GM10248 (cell line): ENCODE measurements at regions not wholly inside any gene's neighbourhood (a gene's known extent, or its start where the extent isn't known, plus 50 kb on each side); places are given as distances from the start of the nearest gene placed in this dataset.

ENCODE experiments used
- CTCF ChIA-PET: fragments of 300-600 bp; sonication (Branson Sonifier 250); formaldehyde crosslinking; extraction: SDS; loops from one replicate; lab custom pipeline; 2021; ENCODE audit warnings: antibody characterized with exemption; lab: Yijun Ruan, JAX
- POLR2A ChIA-PET: fragments of 350-650 bp; sonication (Branson Sonifier 250); formaldehyde crosslinking; extraction: SDS; loops from one replicate; lab custom pipeline; 2020; ENCODE audit warnings: antibody characterized with exemption; lab: Yijun Ruan, JAX
- DNase-seq: peaks from one replicate; pipeline ENCODE4 v3.0.0; 2012; ENCODE audit errors: extremely low spot score
- TF ChIP-seq, protein P1 (sequence below): IDR thresholded peaks from 2 replicates; pipeline ENCODE4 v1.5.1; 2012; ENCODE audit warnings: mild to moderate bottlenecking, low read depth; ENCODE audit errors: extremely low read depth, missing control alignments, control extremely low read depth

DNA sequence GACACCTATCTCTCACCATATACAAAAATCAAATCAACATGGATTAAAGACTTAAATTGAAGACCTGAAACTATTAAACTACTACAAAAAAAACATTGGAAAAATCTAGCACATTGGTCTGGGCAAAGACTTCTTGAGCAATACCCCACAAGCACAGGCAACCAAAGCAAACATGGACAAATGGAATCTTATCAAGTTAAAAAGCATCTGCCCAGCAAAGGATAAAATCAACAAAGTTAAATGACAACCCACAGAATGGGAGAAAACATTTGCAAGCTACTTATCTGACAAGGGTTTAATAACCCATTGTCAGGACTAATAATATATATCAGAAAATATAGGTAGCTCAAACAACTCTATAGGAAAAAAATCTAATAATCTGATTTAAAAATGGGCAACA is 415.6 kb downstream of the KLHL13 start:
- ChIA-PET CTCF (no interaction called here), POLR2A (no interaction called here)
- TF ChIP-seq, protein P1, sequence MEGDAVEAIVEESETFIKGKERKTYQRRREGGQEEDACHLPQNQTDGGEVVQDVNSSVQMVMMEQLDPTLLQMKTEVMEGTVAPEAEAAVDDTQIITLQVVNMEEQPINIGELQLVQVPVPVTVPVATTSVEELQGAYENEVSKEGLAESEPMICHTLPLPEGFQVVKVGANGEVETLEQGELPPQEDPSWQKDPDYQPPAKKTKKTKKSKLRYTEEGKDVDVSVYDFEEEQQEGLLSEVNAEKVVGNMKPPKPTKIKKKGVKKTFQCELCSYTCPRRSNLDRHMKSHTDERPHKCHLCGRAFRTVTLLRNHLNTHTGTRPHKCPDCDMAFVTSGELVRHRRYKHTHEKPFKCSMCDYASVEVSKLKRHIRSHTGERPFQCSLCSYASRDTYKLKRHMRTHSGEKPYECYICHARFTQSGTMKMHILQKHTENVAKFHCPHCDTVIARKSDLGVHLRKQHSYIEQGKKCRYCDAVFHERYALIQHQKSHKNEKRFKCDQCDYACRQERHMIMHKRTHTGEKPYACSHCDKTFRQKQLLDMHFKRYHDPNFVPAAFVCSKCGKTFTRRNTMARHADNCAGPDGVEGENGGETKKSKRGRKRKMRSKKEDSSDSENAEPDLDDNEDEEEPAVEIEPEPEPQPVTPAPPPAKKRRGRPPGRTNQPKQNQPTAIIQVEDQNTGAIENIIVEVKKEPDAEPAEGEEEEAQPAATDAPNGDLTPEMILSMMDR, result no peak
- no peak for DNase-seq

DNA sequence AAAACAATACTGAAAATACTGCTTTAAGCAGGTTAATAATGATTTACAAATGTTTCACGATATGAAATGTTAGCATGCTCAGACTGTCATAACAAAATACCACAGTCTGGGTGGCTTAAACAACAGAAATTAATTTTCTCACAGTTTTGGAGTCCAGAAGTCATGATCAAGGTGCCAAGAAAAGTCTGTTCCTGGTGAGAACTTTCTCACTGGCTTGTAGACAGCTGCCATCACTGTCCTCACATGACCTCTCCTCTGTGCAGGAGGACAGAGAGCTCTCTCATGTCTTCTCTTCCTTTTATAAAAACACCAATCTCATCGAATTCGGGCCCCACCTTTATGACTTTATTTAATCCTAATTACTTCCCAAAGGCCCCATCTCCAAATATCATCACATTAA is 426.7 kb downstream of the KLHL13 start:
- CTCF ChIA-PET, result no interaction called here
- TF ChIP-seq, protein P1, result no peak
- DNase-seq, result no peak
- POLR2A ChIA-PET, result no interaction called here

DNA sequence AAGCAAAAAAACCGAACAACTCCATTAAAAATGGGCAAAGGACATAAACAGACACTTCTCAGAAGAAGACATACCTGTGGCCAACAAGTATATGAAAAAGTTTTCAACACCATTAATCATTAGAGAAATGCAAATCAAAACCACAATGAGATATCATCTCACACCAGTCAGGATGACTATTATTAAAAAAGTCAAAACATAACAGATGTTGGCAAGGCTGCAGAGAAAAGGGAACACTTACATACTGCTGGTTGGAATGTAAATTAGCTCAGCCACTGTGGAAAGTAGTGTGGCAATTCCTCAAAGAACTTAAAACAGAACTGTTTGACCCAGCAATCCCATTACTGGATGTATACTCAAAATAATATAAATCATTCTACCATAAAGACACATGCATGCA is 436.3 kb downstream of the KLHL13 start:
- ChIA-PET CTCF (no interaction called here), POLR2A (no interaction called here)
- no peak for DNase-seq
- TF ChIP-seq, protein P1, result no peak

DNA sequence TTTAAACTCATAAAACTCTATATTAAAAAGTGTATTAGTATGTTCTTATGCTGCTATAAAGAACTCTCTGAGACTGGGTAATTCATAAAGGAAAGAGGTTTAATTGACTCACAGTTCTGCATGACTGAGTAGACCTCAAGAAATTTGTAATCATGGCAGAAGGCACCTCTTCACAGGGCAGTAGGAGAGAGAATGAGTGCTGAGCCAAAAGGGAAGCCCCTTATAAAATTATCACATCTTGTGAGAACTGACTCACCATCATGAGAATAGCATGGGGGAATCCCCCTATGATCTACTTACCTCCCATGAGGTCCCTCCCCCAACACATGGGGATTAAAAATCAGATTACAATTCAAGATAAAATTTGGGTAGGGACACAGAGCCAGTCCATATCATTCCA is 463.2 kb downstream of the KLHL13 start:
- no peak for DNase-seq
- TF ChIP-seq, protein P1, result no peak
- ChIA-PET CTCF (no interaction called here), POLR2A (no interaction called here)

DNA sequence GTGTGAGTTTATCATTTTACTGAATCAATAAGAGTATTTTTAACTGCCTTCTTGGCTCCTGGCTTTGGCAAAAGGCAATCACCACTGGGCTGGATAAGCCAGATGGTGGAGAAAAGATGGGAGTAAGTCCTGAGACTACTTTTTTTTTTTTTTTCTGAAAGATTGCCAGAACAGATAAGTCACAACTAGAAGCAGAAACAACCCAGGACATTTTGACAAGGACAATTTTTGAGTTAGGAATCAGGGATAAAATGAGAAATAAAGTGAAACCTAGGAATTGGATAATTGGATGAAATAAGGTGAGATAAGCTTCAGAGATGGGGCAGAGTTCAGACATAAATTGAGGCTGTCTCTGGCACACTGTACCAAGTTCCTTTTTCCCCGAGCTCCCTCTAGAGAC is 471.0 kb downstream of the KLHL13 start:
- ChIA-PET POLR2A (no interaction called here), CTCF (no interaction called here)
- DNase-seq, result no peak
- TF ChIP-seq, protein P1, result no peak

DNA sequence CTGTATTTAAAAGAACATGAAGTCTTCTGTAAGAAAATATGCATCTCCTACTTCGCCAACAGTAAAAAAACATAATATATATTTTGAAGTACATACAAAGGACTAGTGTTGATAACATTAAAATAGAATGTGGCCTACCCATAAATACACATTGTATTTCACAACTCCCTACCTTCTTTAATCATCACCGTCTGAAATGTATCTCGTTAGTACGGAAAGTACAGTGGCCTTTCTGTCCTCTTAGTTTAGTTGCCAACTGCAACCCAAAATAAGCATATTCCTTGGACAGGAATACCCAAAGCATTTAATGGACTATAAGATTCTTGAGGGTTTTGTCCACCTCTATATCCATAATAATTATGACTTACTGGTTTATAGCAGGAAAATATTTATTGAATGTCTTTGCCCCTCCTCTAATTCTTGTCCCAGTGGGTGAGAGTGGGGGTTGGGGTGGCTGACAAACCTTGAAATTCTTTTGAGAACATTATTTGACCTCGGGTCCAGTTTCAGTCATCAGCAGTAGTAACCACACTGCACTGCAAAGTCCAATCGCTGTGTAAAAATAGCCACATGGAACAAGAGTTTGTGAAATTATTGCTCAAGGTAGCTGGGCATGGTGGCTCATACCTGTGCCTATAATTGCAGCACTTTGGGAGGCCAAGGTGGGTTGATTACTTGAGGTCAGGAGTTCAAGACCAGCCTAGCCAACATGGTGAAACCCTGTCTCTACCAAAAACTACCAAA is 474.5 kb downstream of the KLHL13 start:
- TF ChIP-seq, protein P1, result no peak
- ChIA-PET POLR2A (no interaction called here), CTCF (no interaction called here)
- no peak for DNase-seq

DNA sequence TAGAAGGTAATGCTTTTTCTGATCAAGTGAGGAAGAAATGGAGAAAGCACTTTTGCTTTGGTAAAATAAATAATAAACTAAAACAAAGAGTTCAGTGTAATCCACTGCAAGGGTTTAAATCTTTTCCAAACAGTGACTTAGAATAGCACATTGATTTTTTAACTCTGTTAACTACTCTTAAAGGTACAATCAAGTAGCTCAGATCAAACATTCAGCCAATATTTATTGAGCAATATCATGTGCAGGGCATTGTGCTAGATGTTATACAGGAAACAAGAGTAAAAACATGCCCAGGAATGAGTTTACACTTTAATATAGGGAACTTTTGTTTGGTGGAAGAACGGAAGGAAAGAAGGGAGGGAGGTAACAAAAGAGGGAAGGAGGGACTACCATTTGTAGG is 479.8 kb downstream of the KLHL13 start:
- CTCF ChIA-PET, result interaction anchor here (1.2 kb wide), 1 partner anchor 9 kb away, joined by 3 read pairs; no protein-coding TSS in a partner anchor

More for the DNA sequence above, 479.8 kb downstream of the KLHL13 start:
- TF ChIP-seq, protein P1, result no peak
- POLR2A ChIA-PET, result no interaction called here
- DNase-seq, result no peak
